ENCODE measurements at regions not wholly inside any gene's neighbourhood (a gene's known extent, or its start where the extent isn't known, plus 50 kb on each side); places are given as distances from the start of the nearest gene placed in this dataset.
A peak's percentile ranks its signal among the peaks of the same experiment; 100 is the strongest.
"Not testable (repeated sequence)": the region's sequence is repeated elsewhere in the genome, so short reads cannot be mapped to it uniquely, and the experiment has no call there.

- no peak for DNase-seq (ENCODE audit: low spot score)
Observed at GRCh38 chr7:86202833-86203232, 440.9 kb upstream of the GRM3 start.

GRCh38 chr7:86201767-86202166 is 441.9 kb upstream of the GRM3 start:
- no peak for DNase-seq (ENCODE audit: low spot score)

GRCh38 chr7:86199881-86200614 is 443.7 kb upstream of the GRM3 start:
- no peak for DNase-seq (ENCODE audit: low spot score)

- no peak for DNase-seq (ENCODE audit: low spot score)
Observed at GRCh38 chr7:86190351-86190750, 453.4 kb upstream of the GRM3 start.

- DNase-seq (ENCODE audit: low spot score): no peak
Observed at GRCh38 chr7:86181474-86181873, 462.2 kb upstream of the GRM3 start.

DNA sequence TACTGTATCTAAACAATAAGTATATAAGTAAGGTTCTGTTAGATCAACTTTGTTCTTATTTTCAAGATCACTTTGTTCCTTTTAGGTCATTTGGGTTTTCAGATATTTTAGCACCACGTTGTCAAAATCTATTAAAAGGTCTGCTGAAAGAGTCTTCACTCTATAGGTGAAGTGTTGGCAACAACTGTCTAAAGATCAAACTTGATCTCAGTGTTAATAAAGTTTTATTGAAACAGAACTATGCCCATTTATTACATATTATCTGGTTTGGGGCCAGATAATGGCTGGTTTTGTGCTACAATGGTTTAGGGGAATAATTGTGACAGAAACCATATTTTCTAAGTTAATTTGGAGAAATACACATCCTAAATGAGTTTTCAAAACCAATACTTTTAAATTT is 478.9 kb upstream of the GRM3 start:
- DNase-seq (ENCODE audit: low spot score): no peak

DNA sequence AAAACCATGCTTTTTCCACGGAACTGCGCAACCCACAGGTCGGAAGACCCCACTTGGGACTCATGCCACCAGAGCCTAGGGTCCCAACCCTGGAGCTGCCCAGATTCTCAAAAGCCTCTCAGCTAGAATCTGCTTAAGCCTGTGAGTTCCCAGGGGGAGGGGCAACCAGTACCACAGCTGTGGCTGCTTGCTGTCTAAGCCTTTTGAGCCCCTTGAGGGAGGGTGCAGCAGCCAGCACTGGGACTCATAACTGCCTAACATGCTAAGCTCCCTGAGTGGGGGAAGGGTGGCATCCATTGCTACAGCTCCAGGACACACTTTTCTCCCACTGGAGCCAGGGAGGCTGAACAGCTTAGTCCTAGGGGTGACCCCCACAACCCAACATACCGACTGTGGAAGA is 485.6 kb upstream of the GRM3 start:
- peak; percentile 66 for DNase-seq (ENCODE audit: low spot score)

DNA sequence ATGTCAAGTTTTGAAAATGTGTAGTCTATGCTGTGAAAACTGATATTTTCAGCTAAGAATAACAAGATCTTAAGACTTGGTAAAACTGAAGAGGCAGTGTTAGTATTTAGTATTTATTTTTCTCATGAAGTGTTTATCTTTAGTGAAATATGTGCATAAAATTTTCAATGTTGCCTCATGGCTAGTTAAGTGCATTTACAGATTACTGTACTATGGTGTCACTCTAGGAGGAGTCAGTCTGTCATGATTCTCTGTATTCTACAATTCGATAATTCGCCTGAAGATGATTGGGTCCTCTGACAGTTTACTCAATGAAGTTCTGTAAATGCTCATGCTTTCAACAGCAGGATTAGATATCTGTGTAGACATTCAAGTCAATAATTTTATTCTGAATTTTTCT is 488.1 kb upstream of the GRM3 start:
- DNase-seq (ENCODE audit: low spot score): no peak

- DNase-seq (ENCODE audit: low spot score): no peak
Observed at GRCh38 chr7:86152926-86153325, 490.8 kb upstream of the GRM3 start.

DNA sequence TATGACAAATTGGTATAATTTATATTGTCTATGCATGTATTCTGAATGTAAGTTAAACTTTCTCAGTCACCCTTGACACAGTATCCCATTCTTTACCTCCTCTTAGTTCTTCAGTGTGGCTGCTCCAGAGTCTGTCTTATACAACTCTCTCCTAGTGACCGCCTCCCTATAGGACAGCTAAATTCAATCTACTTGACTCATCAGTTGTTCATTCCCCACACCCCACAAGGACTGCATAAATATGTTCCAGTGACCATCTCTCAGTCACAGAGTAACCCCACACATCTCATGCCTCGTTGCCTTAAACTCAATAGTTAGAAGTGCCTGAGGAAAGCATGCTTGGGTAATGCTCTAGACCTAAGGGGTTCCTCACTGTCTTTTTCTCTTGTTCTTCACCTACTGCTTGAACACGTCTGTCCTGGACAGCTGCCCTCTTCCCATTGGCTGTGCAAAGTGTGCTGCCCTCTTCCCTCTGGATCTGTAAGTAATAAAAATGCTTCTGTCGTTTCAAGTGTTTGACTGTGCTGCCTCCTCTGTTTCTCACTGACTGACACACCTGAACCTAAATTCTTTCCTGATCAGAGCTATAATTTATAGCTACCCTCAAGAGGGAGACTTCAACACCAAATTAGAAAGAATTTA is 494.6 kb upstream of the GRM3 start:
- no peak for DNase-seq (ENCODE audit: low spot score)

DNA sequence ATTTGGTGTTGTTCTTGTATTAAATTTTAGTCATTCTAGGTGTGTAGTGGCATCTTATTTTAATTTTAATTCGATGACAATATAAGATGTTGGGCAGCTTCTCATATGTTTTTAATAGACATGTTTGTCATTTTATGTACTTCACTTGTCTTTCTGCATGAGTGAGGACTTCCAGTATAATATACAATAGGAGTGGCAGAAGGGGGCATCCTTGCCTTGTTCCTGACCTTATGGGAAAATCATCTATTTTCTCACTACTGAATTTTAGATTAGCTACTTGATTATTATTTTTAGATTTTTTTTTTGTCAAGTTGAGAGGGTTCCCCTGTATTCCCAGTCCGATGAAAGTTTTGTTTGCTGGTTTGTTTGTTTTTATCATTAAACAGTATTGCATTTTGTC is 495.2 kb upstream of the GRM3 start:
- DNase-seq (ENCODE audit: low spot score): no peak

GRCh38 chr7:86137343-86137742 is 506.4 kb upstream of the GRM3 start:
- DNase-seq (ENCODE audit: low spot score): no peak

DNA sequence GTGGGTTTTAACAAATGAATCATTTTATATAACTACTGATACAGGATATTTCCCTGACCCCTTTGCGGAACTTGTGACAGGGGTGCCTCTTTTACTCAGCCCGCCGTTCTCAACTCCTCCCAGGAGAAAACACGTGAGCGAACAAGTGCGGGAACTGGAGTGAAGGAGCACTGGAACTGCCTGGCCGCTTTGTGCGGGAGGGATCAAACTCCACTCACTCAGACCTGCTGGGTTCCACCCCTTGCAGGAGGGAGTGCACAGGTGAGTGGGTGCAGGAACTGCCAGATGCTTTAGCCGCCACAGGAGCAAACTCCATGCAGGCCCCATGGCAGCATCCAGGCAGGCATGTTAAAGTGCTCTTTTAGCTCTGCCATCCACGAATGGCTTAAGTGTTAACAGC is 513.4 kb upstream of the GRM3 start:
- DNase-seq (ENCODE audit: low spot score): no peak

DNA sequence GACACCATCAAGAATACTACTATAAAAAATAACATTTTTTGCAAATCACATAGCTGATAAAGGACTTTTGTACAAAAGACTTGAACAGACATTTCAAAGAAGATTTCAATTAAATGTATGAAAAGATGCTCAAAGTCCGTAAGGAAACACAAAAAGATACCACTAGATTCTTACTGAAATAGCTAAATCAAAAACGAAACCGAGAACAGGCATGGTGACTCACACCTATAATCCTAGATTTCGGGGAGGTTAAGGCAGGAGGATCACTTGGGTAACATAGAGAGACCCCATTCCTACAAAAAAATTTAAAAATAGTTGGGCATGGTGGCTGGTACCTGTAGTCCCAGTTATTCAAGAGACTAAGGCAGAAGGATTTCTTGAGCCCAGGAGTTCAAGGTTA is 520.2 kb upstream of the GRM3 start:
- DNase-seq (ENCODE audit: low spot score): no peak

- DNase-seq (ENCODE audit: low spot score): no peak
Observed at GRCh38 chr7:86094166-86094669, 549.5 kb upstream of the GRM3 start.

- no peak for DNase-seq (ENCODE audit: low spot score)
Observed at GRCh38 chr7:86091369-86091768, 552.3 kb upstream of the GRM3 start.

DNA sequence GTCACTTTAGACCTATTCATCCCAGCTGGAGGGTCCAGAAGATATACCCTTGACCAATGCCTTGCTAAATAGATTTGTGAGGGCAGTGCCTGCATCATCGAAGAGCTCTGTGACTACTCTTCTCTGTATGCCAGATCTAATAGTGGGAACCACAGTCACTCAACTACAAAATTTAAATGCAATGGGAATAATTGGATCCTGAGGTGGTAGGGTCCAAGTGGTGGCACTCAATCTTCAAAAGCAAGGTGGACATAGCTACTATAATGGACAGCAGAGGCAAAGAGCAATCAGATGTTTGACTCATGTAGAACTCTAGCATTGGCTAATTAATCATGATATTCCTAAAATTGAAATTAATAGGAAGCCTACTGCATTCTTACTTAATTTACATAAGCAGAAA is 554.3 kb upstream of the GRM3 start:
- DNase-seq (ENCODE audit: low spot score): no peak

DNA sequence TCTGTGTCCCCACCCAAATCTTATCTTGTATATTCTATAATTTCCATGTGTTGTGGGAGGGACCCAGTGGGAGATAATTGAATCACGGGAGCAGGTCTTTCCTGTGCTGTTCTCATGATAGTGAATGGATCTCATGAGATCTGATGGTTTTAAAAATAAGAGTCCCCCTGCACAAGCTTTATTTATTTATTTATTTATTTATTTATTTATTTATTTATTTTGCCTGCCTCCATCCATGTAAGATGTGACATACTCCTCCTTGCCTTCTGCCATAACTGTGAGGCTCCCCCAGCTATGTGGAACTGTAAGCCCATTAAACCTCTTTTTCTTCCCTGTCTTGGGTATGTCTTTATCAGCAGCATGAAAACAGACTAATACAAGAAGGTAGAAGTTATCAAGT is 579.1 kb upstream of the GRM3 start:
- not testable (repeated sequence) for DNase-seq (ENCODE audit: low spot score)

GRCh38 chr7:86058649-86059048 is 585.1 kb upstream of the GRM3 start:
- DNase-seq (ENCODE audit: low spot score): peak; percentile 12

GRCh38 chr7:86050918-86051317 is 592.8 kb upstream of the GRM3 start:
- no peak for DNase-seq (ENCODE audit: low spot score)

- DNase-seq (ENCODE audit: low spot score): no peak
Observed at GRCh38 chr7:86049910-86050309, 593.8 kb upstream of the GRM3 start.

DNA sequence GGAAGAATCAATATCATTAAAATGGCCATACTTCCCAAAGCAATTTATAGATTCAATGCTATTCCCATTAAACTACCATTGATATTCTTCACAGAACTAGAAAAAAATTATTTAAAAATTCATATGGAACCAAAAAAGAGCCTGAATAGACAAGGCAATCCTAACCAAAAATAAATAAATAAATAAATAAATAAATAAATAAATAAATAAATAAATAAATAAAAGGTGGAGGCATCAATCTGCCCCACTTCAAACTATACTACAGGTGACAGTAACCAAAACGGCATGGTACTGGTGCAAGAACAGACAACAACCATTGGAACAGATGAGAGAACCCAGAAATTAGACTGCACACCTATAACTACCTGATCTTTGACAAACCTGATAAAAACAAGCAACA is 598.5 kb upstream of the GRM3 start:
- DNase-seq (ENCODE audit: low spot score): not testable (repeated sequence)

GRCh38 chr7:86025807-86026206 is 617.9 kb upstream of the GRM3 start:
- DNase-seq (ENCODE audit: low spot score): no peak

GRCh38 chr7:86013662-86014061 is 630.0 kb upstream of the GRM3 start:
- no peak for DNase-seq (ENCODE audit: low spot score)

All from D341Med (cell line).